ENCODE measurements at regions not wholly inside any gene's neighbourhood (a gene's known extent, or its start where the extent isn't known, plus 50 kb on each side); places are given as distances from the start of the nearest gene placed in this dataset.

DNA sequence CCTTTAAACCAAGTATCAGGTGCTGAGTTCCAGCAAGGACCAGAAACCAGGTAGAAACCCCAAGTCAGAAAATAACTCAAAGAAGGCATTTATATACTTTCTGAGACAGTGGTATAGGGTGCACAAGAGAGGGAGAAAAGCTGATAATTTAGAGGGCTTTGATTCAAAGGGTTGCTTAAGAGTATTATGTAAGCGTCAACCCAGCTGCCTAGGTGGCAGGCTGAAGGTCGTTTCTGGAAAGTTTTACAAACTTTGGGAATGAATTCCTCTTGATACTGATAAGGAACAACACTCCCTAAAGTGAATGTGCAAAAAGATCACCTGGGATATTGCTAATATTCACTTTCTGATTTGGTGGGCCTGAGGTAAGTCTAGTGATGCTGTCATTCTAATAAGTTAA, 800.7 kb downstream of the MAFB start:
- TF ChIP-seq, protein P1, sequence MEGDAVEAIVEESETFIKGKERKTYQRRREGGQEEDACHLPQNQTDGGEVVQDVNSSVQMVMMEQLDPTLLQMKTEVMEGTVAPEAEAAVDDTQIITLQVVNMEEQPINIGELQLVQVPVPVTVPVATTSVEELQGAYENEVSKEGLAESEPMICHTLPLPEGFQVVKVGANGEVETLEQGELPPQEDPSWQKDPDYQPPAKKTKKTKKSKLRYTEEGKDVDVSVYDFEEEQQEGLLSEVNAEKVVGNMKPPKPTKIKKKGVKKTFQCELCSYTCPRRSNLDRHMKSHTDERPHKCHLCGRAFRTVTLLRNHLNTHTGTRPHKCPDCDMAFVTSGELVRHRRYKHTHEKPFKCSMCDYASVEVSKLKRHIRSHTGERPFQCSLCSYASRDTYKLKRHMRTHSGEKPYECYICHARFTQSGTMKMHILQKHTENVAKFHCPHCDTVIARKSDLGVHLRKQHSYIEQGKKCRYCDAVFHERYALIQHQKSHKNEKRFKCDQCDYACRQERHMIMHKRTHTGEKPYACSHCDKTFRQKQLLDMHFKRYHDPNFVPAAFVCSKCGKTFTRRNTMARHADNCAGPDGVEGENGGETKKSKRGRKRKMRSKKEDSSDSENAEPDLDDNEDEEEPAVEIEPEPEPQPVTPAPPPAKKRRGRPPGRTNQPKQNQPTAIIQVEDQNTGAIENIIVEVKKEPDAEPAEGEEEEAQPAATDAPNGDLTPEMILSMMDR (conservative IDR thresholded peaks at IDR 0.05), result no peak
- TF ChIP-seq EZH2 (IDR thresholded peaks at IDR 0.05; ENCODE audit: low read depth), result no peak
- intact Hi-C loops (cut with micrococcal nuclease; ENCODE audit: unreplicated experiment), result loop anchor here (5.0 kb wide), 1 partner anchor 1074 kb away; no protein-coding TSS in a partner anchor

GRCh38 chr20:39886650-39887190, 802.3 kb downstream of the MAFB start:
- H3K36me3 ChIP-seq (ENCODE audit: low read depth), result no peaks in the 10 kb centered on the region

More for the DNA sequence above, 800.7 kb downstream of the MAFB start:
- BruUV-seq (replicated peaks), result no TSS peak
- Histone ChIP-seq H2AFZ (no peak overlapping the region), H3K4me3 (no peak overlapping the region), H3K36me3 (ENCODE audit: low read depth) (no peaks in the 10 kb centered on the region), H3K79me2 (ENCODE audit: low read depth) (no peaks in the 10 kb centered on the region), H3K27me3 (ENCODE audit: insufficient read depth, low read depth) (no peaks in the 10 kb centered on the region), H3K9me2 (ENCODE audit: insufficient read depth) (no peaks in the 10 kb centered on the region), H3F3A (ENCODE audit: insufficient read depth, low read depth) (no peaks in the 10 kb centered on the region), H3K27ac (no peak overlapping the region), H4K20me1 (ENCODE audit: insufficient read depth) (no peaks in the 10 kb centered on the region), H3K9me3 (ENCODE audit: insufficient read depth, low read depth) (no peaks in the 10 kb centered on the region), H3K4me1 (replicated peaks; ENCODE audit: insufficient read depth) (no peaks in the 10 kb centered on the region), H3K4me2 (no peak overlapping the region)
- DNase-seq, result no peak
- CTCF ChIA-PET, result no interaction called here
- POLR2A ChIA-PET (ENCODE audit: unreplicated experiment), result no interaction called here

DNA sequence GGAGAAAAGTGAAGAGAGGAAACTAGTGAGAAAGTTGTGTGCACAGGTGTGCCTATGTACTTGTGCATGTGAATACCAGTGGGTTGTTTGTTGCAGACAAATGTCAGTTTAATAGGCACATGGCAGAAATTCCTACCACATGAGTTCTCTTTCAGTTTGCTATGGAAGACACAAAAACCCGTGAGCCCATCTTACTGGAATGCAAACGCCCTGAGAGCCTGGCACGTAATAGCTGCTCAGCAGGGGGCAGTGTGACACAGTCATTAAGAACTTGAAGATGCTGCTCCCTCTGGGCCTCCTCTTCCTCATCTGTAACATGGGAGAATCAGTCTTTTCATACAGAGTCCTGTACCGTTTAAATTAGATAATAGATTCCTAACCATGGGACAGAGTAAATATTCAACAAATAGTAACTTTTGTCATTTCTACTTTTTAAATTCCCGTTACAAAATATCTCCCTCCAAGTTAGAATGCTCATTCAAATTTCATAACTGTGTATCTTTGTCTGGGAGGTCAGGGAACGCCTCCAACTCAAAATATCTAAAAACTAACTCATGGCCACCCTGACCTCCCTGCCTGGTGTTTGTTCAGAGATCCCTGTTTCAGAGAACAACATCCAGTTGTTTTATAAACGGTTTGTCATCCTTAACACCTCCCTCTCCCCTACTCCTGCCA, 802.9 kb downstream of the MAFB start:
- ChIA-PET POLR2A (ENCODE audit: unreplicated experiment) (no interaction called here), CTCF (no interaction called here)
- Histone ChIP-seq H3K4me3 (no peak overlapping the region), H3K4me1 (replicated peaks; ENCODE audit: insufficient read depth) (no peaks in the 10 kb centered on the region), H4K20me1 (ENCODE audit: insufficient read depth) (no peaks in the 10 kb centered on the region), H3K27ac (no peak overlapping the region), H3K9me2 (ENCODE audit: insufficient read depth) (no peaks in the 10 kb centered on the region), H3K9me3 (ENCODE audit: insufficient read depth, low read depth) (no peaks in the 10 kb centered on the region), H3K27me3 (ENCODE audit: insufficient read depth, low read depth) (no peaks in the 10 kb centered on the region), H3K36me3 (ENCODE audit: low read depth) (no peaks in the 10 kb centered on the region), H3F3A (ENCODE audit: insufficient read depth, low read depth) (no peaks in the 10 kb centered on the region), H3K4me2 (no peak overlapping the region), H3K79me2 (ENCODE audit: low read depth) (no peaks in the 10 kb centered on the region), H2AFZ (no peak overlapping the region)
- BruUV-seq (replicated peaks), result no TSS peak
- TF ChIP-seq, protein P1 (conservative IDR thresholded peaks at IDR 0.05), result peak; percentile 58
- TF ChIP-seq EZH2 (IDR thresholded peaks at IDR 0.05; ENCODE audit: low read depth), result no peak
- intact Hi-C loops (cut with micrococcal nuclease; ENCODE audit: unreplicated experiment), result loop anchor here (5.0 kb wide), 1 partner anchor 1076 kb away; no protein-coding TSS in a partner anchor
- DNase-seq, result peak; percentile 16 to 64

More at GRCh38 chr20:39886650-39887190, 802.3 kb downstream of the MAFB start:
- Histone ChIP-seq H3K9me2 (ENCODE audit: insufficient read depth) (no peaks in the 10 kb centered on the region), H2AFZ (no peak overlapping the region), H3K27me3 (ENCODE audit: insufficient read depth, low read depth) (no peaks in the 10 kb centered on the region), H3K4me1 (replicated peaks; ENCODE audit: insufficient read depth) (no peaks in the 10 kb centered on the region), H3K9me3 (ENCODE audit: insufficient read depth, low read depth) (no peaks in the 10 kb centered on the region), H3F3A (ENCODE audit: insufficient read depth, low read depth) (no peaks in the 10 kb centered on the region), H4K20me1 (ENCODE audit: insufficient read depth) (no peaks in the 10 kb centered on the region), H3K4me2 (no peak overlapping the region), H3K4me3 (no peak overlapping the region), H3K27ac (no peak overlapping the region), H3K79me2 (ENCODE audit: low read depth) (no peaks in the 10 kb centered on the region)
- TF ChIP-seq, protein P1 (conservative IDR thresholded peaks at IDR 0.05), result no peak
- no peak for TF ChIP-seq EZH2 (IDR thresholded peaks at IDR 0.05; ENCODE audit: low read depth)
- ChIA-PET POLR2A (ENCODE audit: unreplicated experiment) (no interaction called here), CTCF (no interaction called here)
- no peak for DNase-seq
- BruUV-seq (replicated peaks), result no TSS peak
- intact Hi-C loops (cut with micrococcal nuclease; ENCODE audit: unreplicated experiment), result loop anchor here (5.0 kb wide), 1 partner anchor 1076 kb away; no protein-coding TSS in a partner anchor
